ENCODE measurements at regions not wholly inside any gene's neighbourhood (a gene's known extent, or its start where the extent isn't known, plus 50 kb on each side); places are given as distances from the start of the nearest gene placed in this dataset.

DNA sequence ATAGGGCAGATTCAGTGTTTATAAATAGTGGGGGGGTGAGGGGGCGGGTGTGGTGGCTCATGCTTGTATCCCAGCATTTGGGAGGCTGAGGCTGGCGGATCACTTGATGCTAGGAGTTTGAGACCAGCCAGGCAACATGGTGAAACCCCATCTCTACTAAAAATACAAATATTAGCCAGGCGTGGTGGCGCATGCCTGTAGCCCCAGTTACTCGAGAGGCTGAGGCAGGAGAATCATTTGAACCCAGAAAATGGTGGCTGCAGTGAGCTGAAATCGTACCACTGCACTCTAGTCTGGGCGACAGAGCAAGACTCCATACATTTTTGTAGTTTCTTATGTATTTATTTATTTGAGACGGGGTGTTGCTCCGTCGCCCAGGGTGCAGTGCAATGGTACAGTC, 109.0 kb upstream of the ZNF217 start:
- TF ChIP-seq CTBP1 (IDR thresholded peaks at IDR 0.05; ENCODE audit: borderline replicate concordance) (no peak), ARNT (IDR thresholded peaks at IDR 0.05) (no peak), SUZ12 (IDR thresholded peaks at IDR 0.05) (no peak), ELF4 (IDR thresholded peaks at IDR 0.05) (no peak), SP1 (IDR thresholded peaks at IDR 0.05) (no peak), BHLHE40 (IDR thresholded peaks at IDR 0.05; ENCODE audit: borderline replicate concordance) (no peak), NFRKB (IDR thresholded peaks at IDR 0.05) (no peak), FOXM1 (IDR thresholded peaks at IDR 0.05; ENCODE audit: borderline replicate concordance) (no peak), ZNF384 (IDR thresholded peaks at IDR 0.05) (no peak), TARDBP (IDR thresholded peaks at IDR 0.05) (no peak), FOXK2 (IDR thresholded peaks at IDR 0.05) (no peak), FOXA1 (IDR thresholded peaks at IDR 0.05) (no peak)
- TF ChIP-seq, protein P1, sequence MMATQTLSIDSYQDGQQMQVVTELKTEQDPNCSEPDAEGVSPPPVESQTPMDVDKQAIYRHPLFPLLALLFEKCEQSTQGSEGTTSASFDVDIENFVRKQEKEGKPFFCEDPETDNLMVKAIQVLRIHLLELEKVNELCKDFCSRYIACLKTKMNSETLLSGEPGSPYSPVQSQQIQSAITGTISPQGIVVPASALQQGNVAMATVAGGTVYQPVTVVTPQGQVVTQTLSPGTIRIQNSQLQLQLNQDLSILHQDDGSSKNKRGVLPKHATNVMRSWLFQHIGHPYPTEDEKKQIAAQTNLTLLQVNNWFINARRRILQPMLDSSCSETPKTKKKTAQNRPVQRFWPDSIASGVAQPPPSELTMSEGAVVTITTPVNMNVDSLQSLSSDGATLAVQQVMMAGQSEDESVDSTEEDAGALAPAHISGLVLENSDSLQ (IDR thresholded peaks at IDR 0.05) = no peak
